GM19240 (cell line): ENCODE measurements at regions not wholly inside any gene's neighbourhood (a gene's known extent, or its start where the extent isn't known, plus 50 kb on each side); places are given as distances from the start of the nearest gene placed in this dataset.
"Not testable (repeated sequence)": the region's sequence is repeated elsewhere in the genome, so short reads cannot be mapped to it uniquely, and the experiment has no call there.

Experiments used
- DNase-seq: peaks from one replicate; pipeline ENCODE4 v3.0.0; 2011; ENCODE audit warnings: low spot score; ENCODE audit not compliant: insufficient read length

- not testable (repeated sequence) for DNase-seq
These were observed 253.9 kb upstream of the UBASH3B start for GRCh38 chr11:122401581-122401980.

DNA sequence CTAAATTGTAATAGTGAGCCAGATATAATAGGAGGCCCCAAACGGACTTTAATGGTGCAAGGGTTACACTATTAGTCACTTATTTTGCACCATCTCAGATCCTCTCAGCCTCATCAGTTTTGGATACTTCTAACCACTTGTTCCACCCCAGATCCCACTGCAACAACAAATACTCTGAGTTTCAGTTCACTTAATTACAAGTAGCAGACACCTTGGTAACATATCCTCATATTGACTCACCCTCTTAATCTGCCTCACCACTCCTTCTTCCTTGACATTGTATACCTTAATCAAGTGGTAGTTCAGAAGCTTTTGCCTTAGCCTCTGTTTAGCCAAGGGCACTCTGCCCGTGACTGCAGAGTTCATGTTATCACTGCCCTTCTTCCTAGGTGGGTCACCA, 256.1 kb upstream of the UBASH3B start:
- DNase-seq, result no peak

DNA sequence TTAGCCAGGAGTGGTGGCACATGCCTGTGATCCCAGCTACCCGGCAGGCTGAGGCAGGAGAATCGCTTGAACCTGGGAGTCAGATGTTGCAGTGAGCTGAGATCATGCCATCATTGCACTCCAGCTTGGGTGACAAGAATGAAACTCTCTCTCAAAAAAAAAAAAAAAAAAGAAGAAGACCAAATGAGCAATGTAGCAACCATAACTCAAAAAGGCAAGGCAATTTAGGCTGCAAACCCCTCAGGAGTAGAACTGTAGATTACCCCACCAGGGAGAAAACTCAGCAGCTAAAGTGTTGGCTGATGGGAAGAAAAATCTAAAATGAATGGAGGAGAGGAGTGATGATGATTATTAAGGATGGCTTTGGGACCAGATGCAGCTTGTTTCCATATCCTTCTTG, 256.7 kb upstream of the UBASH3B start:
- DNase-seq, result no peak

DNA sequence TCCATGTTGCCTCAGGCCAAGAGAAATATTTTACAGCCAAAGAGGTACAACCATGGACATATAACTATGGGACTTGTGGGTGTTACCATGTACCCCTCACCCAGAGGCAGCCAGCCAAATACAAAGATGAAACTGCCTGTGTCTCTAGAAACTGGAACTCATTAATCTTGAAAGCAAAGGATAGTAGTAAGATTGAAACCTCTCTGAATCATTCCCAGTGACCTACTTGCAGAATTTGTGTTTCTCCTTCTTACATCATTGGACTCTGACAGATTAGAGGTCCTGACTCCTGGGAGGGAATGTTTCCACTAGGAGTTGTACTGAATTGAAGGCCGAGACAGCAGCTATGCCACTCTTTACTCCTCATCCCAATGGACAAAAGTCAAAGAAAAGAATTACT, 257.4 kb upstream of the UBASH3B start:
- DNase-seq, result no peak

GRCh38 chr11:122395282-122395681, 260.2 kb upstream of the UBASH3B start:
- DNase-seq, result no peak

GRCh38 chr11:122394313-122394712, 261.2 kb upstream of the UBASH3B start:
- DNase-seq, result no peak

DNA sequence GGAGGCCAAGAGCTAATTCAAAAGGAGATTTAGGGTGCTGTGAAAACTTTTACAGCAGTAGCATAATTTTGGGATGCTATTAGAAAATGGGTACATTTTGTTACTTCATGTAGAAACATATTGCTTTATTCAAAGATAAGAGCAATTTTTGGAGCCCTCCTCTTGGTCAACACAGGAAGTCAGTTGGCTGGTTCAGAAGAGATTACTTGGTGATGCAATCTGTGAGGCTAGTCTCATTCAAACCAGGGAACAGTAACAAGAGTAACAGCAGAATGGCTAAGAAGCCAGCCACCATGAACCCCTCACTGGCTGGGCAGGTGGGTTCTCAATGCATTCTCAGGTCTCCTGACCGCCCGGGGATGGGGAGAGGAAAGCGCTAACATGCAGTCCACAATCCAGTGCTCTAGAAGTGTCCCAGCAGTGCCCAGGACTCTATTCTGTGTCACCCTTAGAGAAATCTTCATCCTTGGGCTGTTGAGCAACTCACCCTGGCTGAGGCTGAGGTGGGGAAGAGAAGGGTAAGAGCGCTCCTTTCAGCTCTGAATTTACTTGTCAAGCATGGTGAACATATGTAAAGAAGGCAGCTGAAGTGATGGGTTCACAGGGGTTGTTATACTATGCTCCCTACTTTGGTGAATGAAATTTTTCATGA, 262.2 kb upstream of the UBASH3B start:
- DNase-seq, result no peak

GRCh38 chr11:122392508-122392907, 263.0 kb upstream of the UBASH3B start:
- DNase-seq, result no peak

GRCh38 chr11:122391049-122391448, 264.5 kb upstream of the UBASH3B start:
- DNase-seq, result no peak

GRCh38 chr11:122383186-122383585, 267.2 kb upstream of the BLID start:
- DNase-seq, result no peak

GRCh38 chr11:122375687-122376399, 259.8 kb upstream of the BLID start:
- DNase-seq, result no peak

GRCh38 chr11:122368796-122369195, 252.8 kb upstream of the BLID start:
- DNase-seq, result no peak

DNA sequence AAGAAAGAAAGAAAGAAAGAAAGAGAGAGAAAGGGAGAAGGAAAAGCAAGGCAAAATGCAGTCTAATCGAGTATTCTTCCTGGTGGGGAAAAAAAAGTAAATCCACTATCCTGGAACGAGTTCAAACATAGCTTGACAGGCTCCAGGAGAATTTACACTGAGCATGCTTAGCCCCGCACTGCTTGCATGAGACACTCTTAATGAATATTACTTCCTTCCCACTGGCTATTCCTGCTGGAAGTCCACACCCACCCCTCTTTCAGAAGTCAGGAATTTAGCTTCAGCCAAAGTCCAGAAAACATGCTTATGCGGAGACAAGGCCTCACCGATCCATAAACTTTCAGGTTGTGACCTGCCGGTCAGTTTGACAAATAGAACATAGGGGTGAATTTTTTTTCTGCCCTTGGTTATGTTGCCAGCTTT, 251.8 kb upstream of the BLID start:
- no peak for DNase-seq

GRCh38 chr11:122365610-122366360, 249.8 kb upstream of the BLID start:
- no peak for DNase-seq

GRCh38 chr11:122363296-122363695, 247.3 kb upstream of the BLID start:
- DNase-seq, result no peak

GRCh38 chr11:122362381-122362780, 246.4 kb upstream of the BLID start:
- DNase-seq, result no peak

- no peak for DNase-seq
These were observed 244.9 kb upstream of the BLID start for GRCh38 chr11:122360875-122361274.

- DNase-seq, result no peak
These were observed 243.1 kb upstream of the BLID start for GRCh38 chr11:122359081-122359571.

DNA sequence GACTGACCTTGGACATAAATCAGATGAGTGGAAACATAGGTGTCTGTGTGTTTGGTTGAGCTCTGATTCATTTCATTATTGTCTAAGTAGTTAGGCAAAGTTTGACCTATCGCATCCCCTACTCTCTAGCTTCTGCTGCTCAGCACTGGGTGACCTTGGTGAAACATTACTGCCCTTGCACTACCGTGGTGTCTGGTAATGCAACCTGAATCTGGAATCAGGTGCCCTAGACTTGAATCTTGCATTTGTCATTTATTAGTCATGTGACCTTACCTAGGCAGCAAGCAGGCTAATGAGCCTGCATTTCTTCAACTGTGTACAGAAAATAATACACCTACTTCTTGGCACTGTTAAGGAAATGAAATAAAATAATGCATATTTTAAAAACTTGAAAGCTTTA, 242.3 kb upstream of the BLID start:
- DNase-seq, result no peak

GRCh38 chr11:122355968-122356367, 240.0 kb upstream of the BLID start:
- no peak for DNase-seq

- DNase-seq, result no peak
These were observed 238.1 kb upstream of the BLID start for GRCh38 chr11:122354025-122354697.

DNA sequence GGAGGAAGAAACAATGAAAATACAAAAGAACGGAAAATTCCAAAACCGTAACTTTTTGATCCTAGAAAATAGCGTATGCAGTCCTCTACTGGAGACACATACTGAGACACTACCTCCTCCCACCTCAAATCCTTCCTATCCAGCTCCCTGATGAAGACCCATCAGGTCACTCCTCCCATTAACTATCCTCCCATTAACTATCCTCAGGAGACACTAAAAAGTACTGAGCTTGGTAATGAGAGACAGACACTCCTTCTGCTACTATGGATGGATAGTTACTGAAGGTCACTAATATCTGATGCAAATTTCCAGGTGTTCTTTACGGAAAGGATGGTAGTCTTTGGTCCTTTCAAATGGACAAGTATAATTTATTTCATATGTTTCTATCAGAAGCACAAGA, 237.5 kb upstream of the BLID start:
- no peak for DNase-seq
